ENCODE measurements at regions not wholly inside any gene's neighbourhood (a gene's known extent, or its start where the extent isn't known, plus 50 kb on each side); places are given as distances from the start of the nearest gene placed in this dataset.

- no CpG with 5 or more reads among the region's 2 CpGs for WGBS (ENCODE audit: insufficient coverage)
- Histone ChIP-seq H3K9me3 (no peaks in the 10 kb centered on the region), H3K4me3 (ENCODE audit: control insufficient read depth in 1 of 2, extremely low read depth in 1 of 2, low read length in 1 of 2) (no peak overlapping the region), H3K36me3 (ENCODE audit: control insufficient read depth in 2 of 2, extremely low read depth in 1 of 2, insufficient read depth in 1 of 2, low read length in 1 of 2) (no peaks in the 10 kb centered on the region), H3K4me1 (ENCODE audit: control insufficient read depth in 1 of 2, extremely low read depth in 1 of 2, insufficient read depth in 2 of 2, low read length in 2 of 2) (no peaks in the 10 kb centered on the region), H3K27ac (ENCODE audit: low read length) (no peak overlapping the region), H3K27me3 (replicated peaks in 1 of 2; ENCODE audit: control insufficient read depth in 2 of 2, extremely low read depth in 1 of 2, insufficient read depth in 2 of 2, low read length in 1 of 2) (peaks cover 0 to 3% of the 10 kb centered on the region in 2 experiments)
- H3K9me3 Mint-ChIP-seq = no peaks in the 10 kb centered on the region
- H3K36me3 Mint-ChIP-seq = no peaks in the 10 kb centered on the region
- peaks cover 10 to 20% of the 10 kb centered on the region in 2 donors for H3K27me3 Mint-ChIP-seq
- H3K4me1 Mint-ChIP-seq = no peaks in the 10 kb centered on the region
- no peak overlapping the region for H3K27ac Mint-ChIP-seq
- POLR2A ChIA-PET = interaction anchor here (0.6 kb wide), 2 partner anchors 229 to 355 kb away, joined by 3 read pairs; no protein-coding TSS in a partner anchor
- no peak overlapping the region for H3K4me3 Mint-ChIP-seq
- CTCF ChIA-PET = interaction anchor here in 1 of 2 donors (1.0 kb wide), 1 partner anchor 25 kb away, joined by 5 read pairs; no protein-coding TSS in a partner anchor
- ATAC-seq (replicated peaks in 1 of 4) = no peak
- no peak for DNase-seq
Measured at GRCh38 chr10:89845541-89846280, 144.3 kb downstream of the KIF20B start.

GRCh38 chr10:89846281-89846630 lies 144.9 kb downstream of the KIF20B start:
- Mint-ChIP-seq H3K9me3 (no peaks in the 10 kb centered on the region), H3K27me3 (peaks cover 10 to 20% of the 10 kb centered on the region in 2 donors), H3K4me1 (no peaks in the 10 kb centered on the region), H3K36me3 (no peaks in the 10 kb centered on the region), H3K4me3 (no peak overlapping the region), H3K27ac (no peak overlapping the region)
- peaks cover 0 to 3% of the 10 kb centered on the region in 2 experiments for H3K27me3 ChIP-seq (replicated peaks in 1 of 2; ENCODE audit: control insufficient read depth in 2 of 2, extremely low read depth in 1 of 2, insufficient read depth in 2 of 2, low read length in 1 of 2)
- H3K9me3 ChIP-seq = no peaks in the 10 kb centered on the region
- no peaks in the 10 kb centered on the region for H3K4me1 ChIP-seq (ENCODE audit: control insufficient read depth in 1 of 2, extremely low read depth in 1 of 2, insufficient read depth in 2 of 2, low read length in 2 of 2)
- H3K4me3 ChIP-seq (ENCODE audit: control insufficient read depth in 1 of 2, extremely low read depth in 1 of 2, low read length in 1 of 2) = no peak overlapping the region
- ChIA-PET POLR2A (no interaction called here), CTCF (no interaction called here)
- ATAC-seq (replicated peaks in 1 of 4) (no peak), DNase-seq (no peak)
- H3K36me3 ChIP-seq (ENCODE audit: control insufficient read depth in 2 of 2, extremely low read depth in 1 of 2, insufficient read depth in 1 of 2, low read length in 1 of 2) = no peaks in the 10 kb centered on the region
- H3K27ac ChIP-seq (ENCODE audit: low read length) = no peak overlapping the region

- H3K4me3 ChIP-seq (ENCODE audit: control insufficient read depth in 1 of 2, extremely low read depth in 1 of 2, low read length in 1 of 2) = no peak overlapping the region
- no peak overlapping the region for H3K4me3 Mint-ChIP-seq
- ChIA-PET CTCF (no interaction called here), POLR2A (no interaction called here)
- H3K36me3 Mint-ChIP-seq = no peaks in the 10 kb centered on the region
- WGBS (ENCODE audit: insufficient coverage) = 57% methylated on average over 1 of the region's 1 CpG
- H3K4me1 Mint-ChIP-seq = no peaks in the 10 kb centered on the region
- no peaks in the 10 kb centered on the region for H3K9me3 ChIP-seq
- DNase-seq (no peak), ATAC-seq (replicated peaks in 1 of 4) (no peak)
- peaks cover 0 to 3% of the 10 kb centered on the region in 2 experiments for H3K27me3 ChIP-seq (replicated peaks in 1 of 2; ENCODE audit: control insufficient read depth in 2 of 2, extremely low read depth in 1 of 2, insufficient read depth in 2 of 2, low read length in 1 of 2)
- H3K36me3 ChIP-seq (ENCODE audit: control insufficient read depth in 2 of 2, extremely low read depth in 1 of 2, insufficient read depth in 1 of 2, low read length in 1 of 2) = no peaks in the 10 kb centered on the region
- H3K4me1 ChIP-seq (ENCODE audit: control insufficient read depth in 1 of 2, extremely low read depth in 1 of 2, insufficient read depth in 2 of 2, low read length in 2 of 2) = no peaks in the 10 kb centered on the region
- H3K27ac Mint-ChIP-seq = no peak overlapping the region
- peaks cover 10 to 20% of the 10 kb centered on the region in 2 donors for H3K27me3 Mint-ChIP-seq
- H3K9me3 Mint-ChIP-seq = no peaks in the 10 kb centered on the region
- no peak overlapping the region for H3K27ac ChIP-seq (ENCODE audit: low read length)
Measured at GRCh38 chr10:89846786-89847185, 145.4 kb downstream of the KIF20B start.

GRCh38 chr10:89852872-89853271 lies 151.5 kb downstream of the KIF20B start:
- no peaks in the 10 kb centered on the region for H3K4me1 Mint-ChIP-seq
- H3K4me1 ChIP-seq (ENCODE audit: control insufficient read depth in 1 of 2, extremely low read depth in 1 of 2, insufficient read depth in 2 of 2, low read length in 2 of 2) = no peaks in the 10 kb centered on the region
- no peaks in the 10 kb centered on the region for H3K9me3 Mint-ChIP-seq
- H3K27ac Mint-ChIP-seq = no peak overlapping the region
- DNase-seq = no peak
- peaks cover 0 to 4% of the 10 kb centered on the region in 2 experiments for H3K27me3 ChIP-seq (replicated peaks in 1 of 2; ENCODE audit: control insufficient read depth in 2 of 2, extremely low read depth in 1 of 2, insufficient read depth in 2 of 2, low read length in 1 of 2)
- H3K36me3 ChIP-seq (ENCODE audit: control insufficient read depth in 2 of 2, extremely low read depth in 1 of 2, insufficient read depth in 1 of 2, low read length in 1 of 2) = no peaks in the 10 kb centered on the region
- no peak overlapping the region for H3K4me3 ChIP-seq (ENCODE audit: control insufficient read depth in 1 of 2, extremely low read depth in 1 of 2, low read length in 1 of 2)
- no CpG with 5 or more reads among the region's 5 CpGs for WGBS (ENCODE audit: insufficient coverage)
- ChIA-PET POLR2A (no interaction called here), CTCF (no interaction called here)
- H3K36me3 Mint-ChIP-seq = no peaks in the 10 kb centered on the region
- H3K9me3 ChIP-seq = no peaks in the 10 kb centered on the region
- no peak overlapping the region for H3K4me3 Mint-ChIP-seq
- H3K27ac ChIP-seq (ENCODE audit: low read length) = no peak overlapping the region
- no peak for ATAC-seq (replicated peaks in 1 of 4)
- H3K27me3 Mint-ChIP-seq = peaks cover 5 to 13% of the 10 kb centered on the region in 2 donors

GRCh38 chr10:89853781-89854191 lies 152.4 kb downstream of the KIF20B start:
- 86% methylated on average over 7 of the region's 18 CpGs for WGBS (ENCODE audit: insufficient coverage)
- H3K4me1 Mint-ChIP-seq = no peaks in the 10 kb centered on the region

GRCh38 chr10:89857431-89858042 lies 156.1 kb downstream of the KIF20B start:
- ChIA-PET CTCF (no interaction called here), POLR2A (no interaction called here)
- H3K27me3 Mint-ChIP-seq = no peaks in the 10 kb centered on the region
- H3K36me3 ChIP-seq (ENCODE audit: control insufficient read depth in 2 of 2, extremely low read depth in 1 of 2, insufficient read depth in 1 of 2, low read length in 1 of 2) = no peaks in the 10 kb centered on the region
- H3K4me1 Mint-ChIP-seq = peaks cover 17 to 19% (median 18%) of the 10 kb centered on the region in 3 donors
- H3K9me3 Mint-ChIP-seq = no peaks in the 10 kb centered on the region
- ATAC-seq (replicated peaks in 1 of 4) = no peak
- no peak overlapping the region for H3K4me3 ChIP-seq (ENCODE audit: control insufficient read depth in 1 of 2, extremely low read depth in 1 of 2, low read length in 1 of 2)
- WGBS (ENCODE audit: insufficient coverage) = no CpG with 5 or more reads among the region's 1 CpG
- H3K27ac ChIP-seq (ENCODE audit: low read length) = no peak overlapping the region
- DNase-seq = no peak
- no peaks in the 10 kb centered on the region for H3K9me3 ChIP-seq
- no peaks in the 10 kb centered on the region for H3K36me3 Mint-ChIP-seq
- H3K4me1 ChIP-seq (ENCODE audit: control insufficient read depth in 1 of 2, extremely low read depth in 1 of 2, insufficient read depth in 2 of 2, low read length in 2 of 2) = peaks cover 4 to 7% of the 10 kb centered on the region in 2 experiments
- H3K27ac Mint-ChIP-seq = no peak overlapping the region
- H3K4me3 Mint-ChIP-seq = no peak overlapping the region
- peaks cover 0 to 4% of the 10 kb centered on the region in 2 experiments for H3K27me3 ChIP-seq (replicated peaks in 1 of 2; ENCODE audit: control insufficient read depth in 2 of 2, extremely low read depth in 1 of 2, insufficient read depth in 2 of 2, low read length in 1 of 2)

More at GRCh38 chr10:89853781-89854191, 152.4 kb downstream of the KIF20B start:
- CTCF ChIA-PET = no interaction called here
- no peaks in the 10 kb centered on the region for H3K4me1 ChIP-seq (ENCODE audit: control insufficient read depth in 1 of 2, extremely low read depth in 1 of 2, insufficient read depth in 2 of 2, low read length in 2 of 2)
- DNase-seq = no peak
- no peaks in the 10 kb centered on the region for H3K36me3 ChIP-seq (ENCODE audit: control insufficient read depth in 2 of 2, extremely low read depth in 1 of 2, insufficient read depth in 1 of 2, low read length in 1 of 2)
- no peak overlapping the region for H3K4me3 ChIP-seq (ENCODE audit: control insufficient read depth in 1 of 2, extremely low read depth in 1 of 2, low read length in 1 of 2)
- POLR2A ChIA-PET = no interaction called here
- no peak for ATAC-seq (replicated peaks in 1 of 4)
- H3K27me3 Mint-ChIP-seq = peaks cover 5 to 13% of the 10 kb centered on the region in 2 donors
- H3K4me3 Mint-ChIP-seq = no peak overlapping the region
- no peaks in the 10 kb centered on the region for H3K36me3 Mint-ChIP-seq
- H3K9me3 ChIP-seq = no peaks in the 10 kb centered on the region
- H3K27ac Mint-ChIP-seq = no peak overlapping the region
- peaks cover 0 to 4% of the 10 kb centered on the region in 2 experiments for H3K27me3 ChIP-seq (replicated peaks in 1 of 2; ENCODE audit: control insufficient read depth in 2 of 2, extremely low read depth in 1 of 2, insufficient read depth in 2 of 2, low read length in 1 of 2)
- H3K27ac ChIP-seq (ENCODE audit: low read length) = no peak overlapping the region
- no peaks in the 10 kb centered on the region for H3K9me3 Mint-ChIP-seq

All from T-cell (primary cell).